ENCODE measurements at regions not wholly inside any gene's neighbourhood (a gene's known extent, or its start where the extent isn't known, plus 50 kb on each side); places are given as distances from the start of the nearest gene placed in this dataset.

DNA sequence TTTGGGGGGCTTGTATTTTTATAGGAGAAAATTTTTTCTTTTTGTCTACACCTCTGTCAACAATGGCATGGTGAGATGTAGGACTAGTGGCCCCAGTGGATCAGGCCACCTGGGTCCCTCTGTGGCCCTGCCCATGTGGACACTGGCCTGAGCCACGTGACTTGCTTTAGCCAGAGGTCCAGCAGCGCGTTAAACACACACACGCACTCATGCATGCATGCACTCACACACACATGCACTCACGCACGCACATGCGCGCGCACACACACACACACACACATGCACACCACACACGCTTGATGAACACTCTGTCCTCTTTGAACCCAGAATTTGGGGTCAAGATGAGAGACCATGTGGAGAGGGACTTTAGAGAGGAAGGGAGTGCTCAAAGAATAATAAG is 59.4 kb upstream of the NUP50 start:
- Histone ChIP-seq H3K9me3 (ENCODE audit: control insufficient read depth in 1 of 2, insufficient read depth in 1 of 2, low read depth in 1 of 2, low read length in 2 of 2) (no peaks in the 10 kb centered on the region), H3K36me3 (ENCODE audit: control insufficient read depth in 1 of 2, insufficient read depth in 2 of 2, low read length in 2 of 2) (no peaks in the 10 kb centered on the region), H3K27ac (ENCODE audit: low read depth, low read length) (no peak overlapping the region), H3K4me2 (ENCODE audit: low read length) (no peak overlapping the region), H3K27me3 (ENCODE audit: insufficient read depth, low read length) (no peaks in the 10 kb centered on the region), H4K20me1 (ENCODE audit: insufficient read depth) (no peaks in the 10 kb centered on the region), H3K9ac (ENCODE audit: low read length) (no peak overlapping the region), H3K4me3 (replicated peaks in 1 of 2; ENCODE audit: low read depth in 1 of 2, low read length in 2 of 2) (no peak overlapping the region), H2AFZ (ENCODE audit: low read depth, low read length, poor library complexity, severe bottlenecking) (no peak overlapping the region), H3K9me2 (ENCODE audit: insufficient read depth) (no peaks in the 10 kb centered on the region), H3K79me2 (ENCODE audit: insufficient read depth, low read length) (no peaks in the 10 kb centered on the region), H3K4me1 (ENCODE audit: control insufficient read depth in 1 of 2, insufficient read depth in 2 of 2, low read length in 2 of 2) (peaks cover 0 to 12% of the 10 kb centered on the region in 2 experiments; a peak in 2 of 4 replicates)
- ATAC-seq: no peak
- no peak for DNase-seq (ENCODE audit: low read depth, low spot score)
- CTCF ChIA-PET: no interaction called here
- POLR2A ChIA-PET: no interaction called here
- RAD21 ChIA-PET (ENCODE audit: low non-redundant PET in 1 of 2, low total read pairs in 2 of 2, uncharacterized antibody in 2 of 2, unreplicated experiment in 2 of 2): no interaction called here
- TF ChIP-seq YY1 (IDR thresholded peaks at IDR 0.05; ENCODE audit: extremely low read depth, insufficient replicate concordance, low read depth, low read length) (no peak), JUND (IDR thresholded peaks at IDR 0.05) (no peak), ZFX (IDR thresholded peaks at IDR 0.05) (no peak), ELF1 (IDR thresholded peaks at IDR 0.05; ENCODE audit: borderline replicate concordance, low read depth) (no peak), POLR2A (IDR thresholded peaks at IDR 0.05; ENCODE audit: borderline replicate concordance, extremely low read depth, insufficient read depth, insufficient read length) (no peak), EZH2 (IDR thresholded peaks at IDR 0.05) (no peak), CBX3 (IDR thresholded peaks at IDR 0.05; ENCODE audit: low read depth) (no peak), SP1 (IDR thresholded peaks at IDR 0.05; ENCODE audit: low read depth) (no peak), EZH2phosphoT487 (IDR thresholded peaks at IDR 0.05; ENCODE audit: borderline replicate concordance) (no peak), TCF7L2 (IDR thresholded peaks at IDR 0.05; ENCODE audit: borderline replicate concordance, extremely low read depth, insufficient read depth, insufficient read length) (no peak), CEBPB (IDR thresholded peaks at IDR 0.05; ENCODE audit: low read depth) (no peak), POLR2AphosphoS5 (IDR thresholded peaks at IDR 0.05; ENCODE audit: low read depth, low read length) (no peak), FOSL1 (IDR thresholded peaks at IDR 0.05; ENCODE audit: low read depth) (no peak), ZNF274 (IDR thresholded peaks at IDR 0.05; ENCODE audit: low read depth, low read length) (no peak)
- TF ChIP-seq, protein P1, sequence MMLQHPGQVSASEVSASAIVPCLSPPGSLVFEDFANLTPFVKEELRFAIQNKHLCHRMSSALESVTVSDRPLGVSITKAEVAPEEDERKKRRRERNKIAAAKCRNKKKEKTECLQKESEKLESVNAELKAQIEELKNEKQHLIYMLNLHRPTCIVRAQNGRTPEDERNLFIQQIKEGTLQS (IDR thresholded peaks at IDR 0.05): no peak
- TF ChIP-seq, protein P2, sequence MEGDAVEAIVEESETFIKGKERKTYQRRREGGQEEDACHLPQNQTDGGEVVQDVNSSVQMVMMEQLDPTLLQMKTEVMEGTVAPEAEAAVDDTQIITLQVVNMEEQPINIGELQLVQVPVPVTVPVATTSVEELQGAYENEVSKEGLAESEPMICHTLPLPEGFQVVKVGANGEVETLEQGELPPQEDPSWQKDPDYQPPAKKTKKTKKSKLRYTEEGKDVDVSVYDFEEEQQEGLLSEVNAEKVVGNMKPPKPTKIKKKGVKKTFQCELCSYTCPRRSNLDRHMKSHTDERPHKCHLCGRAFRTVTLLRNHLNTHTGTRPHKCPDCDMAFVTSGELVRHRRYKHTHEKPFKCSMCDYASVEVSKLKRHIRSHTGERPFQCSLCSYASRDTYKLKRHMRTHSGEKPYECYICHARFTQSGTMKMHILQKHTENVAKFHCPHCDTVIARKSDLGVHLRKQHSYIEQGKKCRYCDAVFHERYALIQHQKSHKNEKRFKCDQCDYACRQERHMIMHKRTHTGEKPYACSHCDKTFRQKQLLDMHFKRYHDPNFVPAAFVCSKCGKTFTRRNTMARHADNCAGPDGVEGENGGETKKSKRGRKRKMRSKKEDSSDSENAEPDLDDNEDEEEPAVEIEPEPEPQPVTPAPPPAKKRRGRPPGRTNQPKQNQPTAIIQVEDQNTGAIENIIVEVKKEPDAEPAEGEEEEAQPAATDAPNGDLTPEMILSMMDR (IDR thresholded peaks at IDR 0.05 in 2 of 3, conservative IDR thresholded peaks at IDR 0.05 in 1 of 3; ENCODE audit: borderline replicate concordance in 1 of 3, insufficient read depth in 1 of 3, low read depth in 2 of 3, low read length in 2 of 3): no peak
- TF ChIP-seq, protein P3, sequence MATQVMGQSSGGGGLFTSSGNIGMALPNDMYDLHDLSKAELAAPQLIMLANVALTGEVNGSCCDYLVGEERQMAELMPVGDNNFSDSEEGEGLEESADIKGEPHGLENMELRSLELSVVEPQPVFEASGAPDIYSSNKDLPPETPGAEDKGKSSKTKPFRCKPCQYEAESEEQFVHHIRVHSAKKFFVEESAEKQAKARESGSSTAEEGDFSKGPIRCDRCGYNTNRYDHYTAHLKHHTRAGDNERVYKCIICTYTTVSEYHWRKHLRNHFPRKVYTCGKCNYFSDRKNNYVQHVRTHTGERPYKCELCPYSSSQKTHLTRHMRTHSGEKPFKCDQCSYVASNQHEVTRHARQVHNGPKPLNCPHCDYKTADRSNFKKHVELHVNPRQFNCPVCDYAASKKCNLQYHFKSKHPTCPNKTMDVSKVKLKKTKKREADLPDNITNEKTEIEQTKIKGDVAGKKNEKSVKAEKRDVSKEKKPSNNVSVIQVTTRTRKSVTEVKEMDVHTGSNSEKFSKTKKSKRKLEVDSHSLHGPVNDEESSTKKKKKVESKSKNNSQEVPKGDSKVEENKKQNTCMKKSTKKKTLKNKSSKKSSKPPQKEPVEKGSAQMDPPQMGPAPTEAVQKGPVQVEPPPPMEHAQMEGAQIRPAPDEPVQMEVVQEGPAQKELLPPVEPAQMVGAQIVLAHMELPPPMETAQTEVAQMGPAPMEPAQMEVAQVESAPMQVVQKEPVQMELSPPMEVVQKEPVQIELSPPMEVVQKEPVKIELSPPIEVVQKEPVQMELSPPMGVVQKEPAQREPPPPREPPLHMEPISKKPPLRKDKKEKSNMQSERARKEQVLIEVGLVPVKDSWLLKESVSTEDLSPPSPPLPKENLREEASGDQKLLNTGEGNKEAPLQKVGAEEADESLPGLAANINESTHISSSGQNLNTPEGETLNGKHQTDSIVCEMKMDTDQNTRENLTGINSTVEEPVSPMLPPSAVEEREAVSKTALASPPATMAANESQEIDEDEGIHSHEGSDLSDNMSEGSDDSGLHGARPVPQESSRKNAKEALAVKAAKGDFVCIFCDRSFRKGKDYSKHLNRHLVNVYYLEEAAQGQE (IDR thresholded peaks at IDR 0.05; ENCODE audit: low read depth): no peak
- TF ChIP-seq, protein P4, sequence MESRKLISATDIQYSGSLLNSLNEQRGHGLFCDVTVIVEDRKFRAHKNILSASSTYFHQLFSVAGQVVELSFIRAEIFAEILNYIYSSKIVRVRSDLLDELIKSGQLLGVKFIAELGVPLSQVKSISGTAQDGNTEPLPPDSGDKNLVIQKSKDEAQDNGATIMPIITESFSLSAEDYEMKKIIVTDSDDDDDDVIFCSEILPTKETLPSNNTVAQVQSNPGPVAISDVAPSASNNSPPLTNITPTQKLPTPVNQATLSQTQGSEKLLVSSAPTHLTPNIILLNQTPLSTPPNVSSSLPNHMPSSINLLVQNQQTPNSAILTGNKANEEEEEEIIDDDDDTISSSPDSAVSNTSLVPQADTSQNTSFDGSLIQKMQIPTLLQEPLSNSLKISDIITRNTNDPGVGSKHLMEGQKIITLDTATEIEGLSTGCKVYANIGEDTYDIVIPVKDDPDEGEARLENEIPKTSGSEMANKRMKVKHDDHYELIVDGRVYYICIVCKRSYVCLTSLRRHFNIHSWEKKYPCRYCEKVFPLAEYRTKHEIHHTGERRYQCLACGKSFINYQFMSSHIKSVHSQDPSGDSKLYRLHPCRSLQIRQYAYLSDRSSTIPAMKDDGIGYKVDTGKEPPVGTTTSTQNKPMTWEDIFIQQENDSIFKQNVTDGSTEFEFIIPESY (IDR thresholded peaks at IDR 0.05; ENCODE audit: extremely low read depth, insufficient replicate concordance, low read length): no peak
- TF ChIP-seq, protein P5, sequence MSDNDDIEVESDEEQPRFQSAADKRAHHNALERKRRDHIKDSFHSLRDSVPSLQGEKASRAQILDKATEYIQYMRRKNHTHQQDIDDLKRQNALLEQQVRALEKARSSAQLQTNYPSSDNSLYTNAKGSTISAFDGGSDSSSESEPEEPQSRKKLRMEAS (IDR thresholded peaks at IDR 0.05): no peak
- intact Hi-C loops (cut with micrococcal nuclease): loop anchor here (5.0 kb wide), 1 partner anchor 333 kb away; no protein-coding TSS in a partner anchor
- no TSS peak for BruUV-seq (replicated peaks)

All from HCT116 (cell line).